Body of pancreas (tissue), 4 donors: ENCODE measurements at regions not wholly inside any gene's neighbourhood (a gene's known extent, or its start where the extent isn't known, plus 50 kb on each side); places are given as distances from the start of the nearest gene placed in this dataset.

Source experiments
- CTCF ChIP-seq, 7 experiments: fragments of 450-650 bp in 4 of 7; fragments of 200-600 bp in 3 of 7; sonication (generic) in 3 of 7; IDR thresholded peaks; one replicate each; pipeline ENCODE4 v1.5.1; 2016 to 2019; ENCODE audit warnings: antibody characterized with exemption in 7 of 7
- POLR2A ChIP-seq, 3 donors: fragments of 450-650 bp; IDR thresholded peaks; one replicate each; pipeline ENCODE4 v1.6.1; 2016; ENCODE audit warnings: antibody characterized with exemption in 3 of 3, mild to moderate bottlenecking in 2 of 3

DNA sequence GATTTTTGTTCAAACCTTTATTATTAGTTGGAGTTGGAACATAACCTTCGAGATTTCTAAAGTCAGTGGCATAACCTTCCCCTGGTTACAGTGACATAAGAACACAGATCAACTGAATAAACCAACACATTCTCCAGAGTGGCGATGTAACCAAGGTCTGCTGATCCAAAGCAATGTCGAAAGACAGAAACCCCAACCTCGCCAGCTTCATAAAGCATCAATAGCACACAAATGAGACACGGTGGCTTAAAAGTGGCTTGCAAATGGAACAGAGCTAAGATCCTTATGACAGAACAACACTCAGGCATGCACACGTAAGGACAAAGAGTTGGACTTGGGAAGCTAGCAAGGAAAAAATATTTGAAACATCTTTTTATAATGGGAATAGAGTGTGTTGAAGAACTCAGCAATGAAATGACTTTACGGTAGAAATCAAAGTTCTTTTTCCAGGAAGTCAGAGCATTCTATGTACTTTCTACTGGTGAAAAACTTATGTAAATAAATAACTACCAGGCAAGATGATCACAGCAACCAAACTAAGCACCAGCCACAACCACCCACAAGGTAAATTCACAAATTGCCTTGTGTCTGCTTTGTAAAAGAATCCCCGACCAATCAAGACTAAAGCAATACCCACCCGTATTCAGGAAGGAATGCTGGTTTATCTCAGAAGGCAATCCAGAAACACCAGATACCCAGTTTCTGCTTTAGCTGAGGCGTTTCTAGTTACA is 61.0 kb upstream of the NHSL1 start:
- TF ChIP-seq CTCF (IDR thresholded peaks at IDR 0.05) (no peak), POLR2A (IDR thresholded peaks at IDR 0.05) (no peak)
